GM12874 (cell line): ENCODE measurements at regions not wholly inside any gene's neighbourhood (a gene's known extent, or its start where the extent isn't known, plus 50 kb on each side); places are given as distances from the start of the nearest gene placed in this dataset.

ENCODE experiments used
- CTCF ChIP-seq: IDR thresholded peaks from 2 replicates; pipeline ENCODE4 v1.5.1; 2011; ENCODE audit warnings: low read depth, mild to moderate bottlenecking, control low read depth, low read length, moderate library complexity; ENCODE audit not compliant: insufficient read depth

- no peak for TF ChIP-seq CTCF
Observed at GRCh38 chr1:204760350-204760749, 74.8 kb upstream of the LRRN2 start.

GRCh38 chr1:204760757-204761156 lies 75.2 kb upstream of the LRRN2 start:
- no peak for TF ChIP-seq CTCF

- peak; percentile 95 for TF ChIP-seq CTCF
Observed at GRCh38 chr1:204763773-204764427, 78.4 kb upstream of the LRRN2 start.

GRCh38 chr1:204769997-204770396 lies 84.5 kb upstream of the LRRN2 start:
- TF ChIP-seq CTCF, result no peak

- TF ChIP-seq CTCF, result no peak
Observed at GRCh38 chr1:204771358-204771757, 85.8 kb upstream of the LRRN2 start.

GRCh38 chr1:204773246-204773645 lies 87.7 kb upstream of the LRRN2 start:
- TF ChIP-seq CTCF, result no peak

- TF ChIP-seq CTCF, result no peak
Observed at GRCh38 chr1:204775546-204775945, 90.0 kb upstream of the LRRN2 start.

- no peak for TF ChIP-seq CTCF
Observed at GRCh38 chr1:204777591-204777990, 92.1 kb upstream of the LRRN2 start.
